OCI-LY3 (cell line): ENCODE measurements at regions not wholly inside any gene's neighbourhood (a gene's known extent, or its start where the extent isn't known, plus 50 kb on each side); places are given as distances from the start of the nearest gene placed in this dataset.

Experiments used
- CTCF ChIP-seq: fragments of 200-600, 300-600 bp; sonication (generic); IDR thresholded peaks from 2 replicates; pipeline ENCODE4 v1.5.1; 2014; ENCODE audit warnings: antibody characterized with exemption, low read length, low read depth
- EZH2phosphoT487 ChIP-seq: fragments of 200-600 bp; shearing (Covaris generic); IDR thresholded peaks from 2 replicates; pipeline ENCODE4 v1.6.1; 2018; ENCODE audit warnings: antibody characterized with exemption, mixed run types, low read depth

- TF ChIP-seq CTCF = no peak
- no peak for TF ChIP-seq EZH2phosphoT487
These were observed 269.6 kb upstream of the AMIGO2 start for GRCh38 chr12:47349137-47350061.
